ENCODE measurements at regions not wholly inside any gene's neighbourhood (a gene's known extent, or its start where the extent isn't known, plus 50 kb on each side); places are given as distances from the start of the nearest gene placed in this dataset.

GRCh38 chr4:130210864-130211263, 1114.9 kb downstream of the C4orf33 start:
- no peak overlapping the region for H3K4me3 Mint-ChIP-seq (ENCODE audit: unreplicated experiment)
- H3K36me3 Mint-ChIP-seq (ENCODE audit: unreplicated experiment) = no peaks in the 10 kb centered on the region
- H3K4me1 Mint-ChIP-seq (ENCODE audit: low read depth, unreplicated experiment) = peaks cover 4% of the 10 kb centered on the region
- H3K9me3 Mint-ChIP-seq (ENCODE audit: unreplicated experiment) = no peaks in the 10 kb centered on the region
- DNase-seq = no peak
- H3K27ac Mint-ChIP-seq (ENCODE audit: unreplicated experiment) = no peak overlapping the region
- H3K27me3 Mint-ChIP-seq (ENCODE audit: unreplicated experiment) = no peaks in the 10 kb centered on the region
- TF ChIP-seq CTCF (IDR thresholded peaks at IDR 0.05; ENCODE audit: partially characterized antibody, unreplicated experiment) = no peak

GRCh38 chr4:130214268-130214667, 1118.3 kb downstream of the C4orf33 start:
- H3K4me1 Mint-ChIP-seq (ENCODE audit: low read depth, unreplicated experiment) = peaks cover 4% of the 10 kb centered on the region
- no peak overlapping the region for H3K27ac Mint-ChIP-seq (ENCODE audit: unreplicated experiment)
- H3K27me3 Mint-ChIP-seq (ENCODE audit: unreplicated experiment) = no peaks in the 10 kb centered on the region
- no peaks in the 10 kb centered on the region for H3K9me3 Mint-ChIP-seq (ENCODE audit: unreplicated experiment)
- no peak overlapping the region for H3K4me3 Mint-ChIP-seq (ENCODE audit: unreplicated experiment)
- no peak for DNase-seq
- TF ChIP-seq CTCF (IDR thresholded peaks at IDR 0.05; ENCODE audit: partially characterized antibody, unreplicated experiment) = no peak
- no peaks in the 10 kb centered on the region for H3K36me3 Mint-ChIP-seq (ENCODE audit: unreplicated experiment)

- no peak overlapping the region for H3K27ac Mint-ChIP-seq (ENCODE audit: unreplicated experiment)
- no peaks in the 10 kb centered on the region for H3K27me3 Mint-ChIP-seq (ENCODE audit: unreplicated experiment)
- no peak for TF ChIP-seq CTCF (IDR thresholded peaks at IDR 0.05; ENCODE audit: partially characterized antibody, unreplicated experiment)
- H3K4me3 Mint-ChIP-seq (ENCODE audit: unreplicated experiment) = no peak overlapping the region
- H3K36me3 Mint-ChIP-seq (ENCODE audit: unreplicated experiment) = no peaks in the 10 kb centered on the region
- no peaks in the 10 kb centered on the region for H3K4me1 Mint-ChIP-seq (ENCODE audit: low read depth, unreplicated experiment)
- DNase-seq = no peak
- no peaks in the 10 kb centered on the region for H3K9me3 Mint-ChIP-seq (ENCODE audit: unreplicated experiment)
Measured at GRCh38 chr4:130233377-130234047, 1137.6 kb downstream of the C4orf33 start.

GRCh38 chr4:130238121-130238520, 1142.2 kb downstream of the C4orf33 start:
- H3K9me3 Mint-ChIP-seq (ENCODE audit: unreplicated experiment) = no peaks in the 10 kb centered on the region
- H3K27me3 Mint-ChIP-seq (ENCODE audit: unreplicated experiment) = no peaks in the 10 kb centered on the region
- no peak overlapping the region for H3K27ac Mint-ChIP-seq (ENCODE audit: unreplicated experiment)
- no peak overlapping the region for H3K4me3 Mint-ChIP-seq (ENCODE audit: unreplicated experiment)
- no peaks in the 10 kb centered on the region for H3K4me1 Mint-ChIP-seq (ENCODE audit: low read depth, unreplicated experiment)
- no peak for TF ChIP-seq CTCF (IDR thresholded peaks at IDR 0.05; ENCODE audit: partially characterized antibody, unreplicated experiment)
- DNase-seq = no peak
- no peaks in the 10 kb centered on the region for H3K36me3 Mint-ChIP-seq (ENCODE audit: unreplicated experiment)

- Mint-ChIP-seq H3K4me1 (ENCODE audit: low read depth, unreplicated experiment) (no peaks in the 10 kb centered on the region), H3K27me3 (ENCODE audit: unreplicated experiment) (no peaks in the 10 kb centered on the region), H3K9me3 (ENCODE audit: unreplicated experiment) (no peaks in the 10 kb centered on the region), H3K36me3 (ENCODE audit: unreplicated experiment) (no peaks in the 10 kb centered on the region), H3K4me3 (ENCODE audit: unreplicated experiment) (no peak overlapping the region), H3K27ac (ENCODE audit: unreplicated experiment) (no peak overlapping the region)
- no peak for TF ChIP-seq CTCF (IDR thresholded peaks at IDR 0.05; ENCODE audit: partially characterized antibody, unreplicated experiment)
- no peak for DNase-seq
Measured at GRCh38 chr4:130249002-130249401, 1153.0 kb downstream of the C4orf33 start.

All from glutamatergic neuron (in vitro differentiated cells).